ENCODE measurements at regions not wholly inside any gene's neighbourhood (a gene's known extent, or its start where the extent isn't known, plus 50 kb on each side); places are given as distances from the start of the nearest gene placed in this dataset.

DNA sequence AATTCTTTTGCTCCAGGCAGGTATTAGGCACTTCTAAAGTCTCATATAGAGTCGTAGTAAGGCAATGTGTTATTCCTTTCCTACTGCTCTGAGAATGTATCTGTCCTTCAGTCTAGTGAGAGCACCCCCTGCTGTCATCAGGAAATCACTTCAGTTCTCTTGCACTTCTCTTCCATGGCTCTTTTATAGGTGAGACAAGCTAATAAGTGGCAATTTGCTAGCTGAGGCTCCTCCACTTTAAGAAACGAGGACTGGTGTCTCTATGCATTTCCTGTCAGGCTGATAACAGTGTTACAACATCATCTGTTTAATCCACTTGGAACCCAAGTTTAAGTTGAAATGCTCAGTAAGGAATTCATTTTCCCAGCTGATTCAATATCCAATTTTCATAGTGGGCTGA is 350.6 kb downstream of the TFEC start:
- TF ChIP-seq, protein P1, sequence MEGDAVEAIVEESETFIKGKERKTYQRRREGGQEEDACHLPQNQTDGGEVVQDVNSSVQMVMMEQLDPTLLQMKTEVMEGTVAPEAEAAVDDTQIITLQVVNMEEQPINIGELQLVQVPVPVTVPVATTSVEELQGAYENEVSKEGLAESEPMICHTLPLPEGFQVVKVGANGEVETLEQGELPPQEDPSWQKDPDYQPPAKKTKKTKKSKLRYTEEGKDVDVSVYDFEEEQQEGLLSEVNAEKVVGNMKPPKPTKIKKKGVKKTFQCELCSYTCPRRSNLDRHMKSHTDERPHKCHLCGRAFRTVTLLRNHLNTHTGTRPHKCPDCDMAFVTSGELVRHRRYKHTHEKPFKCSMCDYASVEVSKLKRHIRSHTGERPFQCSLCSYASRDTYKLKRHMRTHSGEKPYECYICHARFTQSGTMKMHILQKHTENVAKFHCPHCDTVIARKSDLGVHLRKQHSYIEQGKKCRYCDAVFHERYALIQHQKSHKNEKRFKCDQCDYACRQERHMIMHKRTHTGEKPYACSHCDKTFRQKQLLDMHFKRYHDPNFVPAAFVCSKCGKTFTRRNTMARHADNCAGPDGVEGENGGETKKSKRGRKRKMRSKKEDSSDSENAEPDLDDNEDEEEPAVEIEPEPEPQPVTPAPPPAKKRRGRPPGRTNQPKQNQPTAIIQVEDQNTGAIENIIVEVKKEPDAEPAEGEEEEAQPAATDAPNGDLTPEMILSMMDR (conservative IDR thresholded peaks at IDR 0.05; ENCODE audit: low read depth, low read length): peak; percentile 72
- TF ChIP-seq EZH2 (IDR thresholded peaks at IDR 0.05; ENCODE audit: borderline replicate concordance, low read depth, low read length, poor library complexity, severe bottlenecking): no peak
- peak; percentile 92 for DNase-seq (ENCODE audit: low spot score)
- Histone ChIP-seq H3K36me3 (ENCODE audit: insufficient read depth, low read length, poor library complexity, severe bottlenecking) (no peaks in the 10 kb centered on the region), H3K27ac (ENCODE audit: low read depth, low read length, poor library complexity, severe bottlenecking) (no peak overlapping the region), H3K4me3 (ENCODE audit: low read depth, low read length, poor library complexity, severe bottlenecking) (no peak overlapping the region), H3K9me3 (ENCODE audit: low read depth, low read length, poor library complexity, severe bottlenecking) (no peaks in the 10 kb centered on the region), H3K4me1 (ENCODE audit: insufficient read depth, low read length, poor library complexity, severe bottlenecking) (peaks cover 34% of the 10 kb centered on the region), H3K27me3 (replicated peaks; ENCODE audit: insufficient read depth, low read depth, low read length, poor library complexity) (no peaks in the 10 kb centered on the region)
- intact Hi-C loops (cut with micrococcal nuclease; ENCODE audit: unreplicated experiment): loop anchor here (5.0 kb wide), 2 partner anchors 813 to 1598 kb away; no protein-coding TSS in a partner anchor
- POLR2A ChIA-PET (ENCODE audit: low non-redundant PET): interaction anchor here (0.5 kb wide), 1 partner anchor 818 kb away, joined by 3 read pairs; no protein-coding TSS in a partner anchor
- BruUV-seq (replicated peaks): no TSS peak
- CTCF ChIA-PET: interaction anchor here (1.0 kb wide), 1 partner anchor 171 kb away, joined by 4 read pairs; no protein-coding TSS in a partner anchor

DNA sequence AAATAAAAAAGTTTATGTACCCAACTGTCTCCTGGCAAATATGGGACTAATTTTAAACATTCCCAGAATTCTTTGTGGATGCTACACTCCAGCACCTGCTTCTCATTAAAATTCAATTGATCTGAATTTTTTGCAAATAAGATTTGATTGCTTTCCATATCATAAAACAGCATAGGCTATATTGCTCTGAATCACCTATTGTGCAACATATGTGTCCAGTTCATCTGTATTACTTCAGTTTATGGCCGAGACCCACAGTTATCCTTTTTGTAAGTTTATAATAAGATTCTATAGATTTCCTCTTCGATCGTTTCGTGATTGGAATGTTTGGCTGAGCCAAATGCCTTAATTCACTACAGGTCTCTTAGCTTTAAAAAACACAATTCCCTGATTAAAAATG is 351.1 kb downstream of the TFEC start:
- Histone ChIP-seq H3K27me3 (replicated peaks; ENCODE audit: insufficient read depth, low read depth, low read length, poor library complexity) (no peaks in the 10 kb centered on the region), H3K36me3 (ENCODE audit: insufficient read depth, low read length, poor library complexity, severe bottlenecking) (no peaks in the 10 kb centered on the region), H3K9me3 (ENCODE audit: low read depth, low read length, poor library complexity, severe bottlenecking) (no peaks in the 10 kb centered on the region), H3K27ac (ENCODE audit: low read depth, low read length, poor library complexity, severe bottlenecking) (no peak overlapping the region), H3K4me3 (ENCODE audit: low read depth, low read length, poor library complexity, severe bottlenecking) (no peak overlapping the region), H3K4me1 (ENCODE audit: insufficient read depth, low read length, poor library complexity, severe bottlenecking) (peaks cover 34% of the 10 kb centered on the region)
- TF ChIP-seq, protein P1 (conservative IDR thresholded peaks at IDR 0.05; ENCODE audit: low read depth, low read length): no peak
- no peak for TF ChIP-seq EZH2 (IDR thresholded peaks at IDR 0.05; ENCODE audit: borderline replicate concordance, low read depth, low read length, poor library complexity, severe bottlenecking)
- POLR2A ChIA-PET (ENCODE audit: low non-redundant PET): interaction anchor here (0.5 kb wide), 1 partner anchor 818 kb away, joined by 3 read pairs; no protein-coding TSS in a partner anchor
- CTCF ChIA-PET: interaction anchor here (1.0 kb wide), 1 partner anchor 172 kb away, joined by 4 read pairs; no protein-coding TSS in a partner anchor
- BruUV-seq (replicated peaks): no TSS peak
- DNase-seq (ENCODE audit: low spot score): no peak
- intact Hi-C loops (cut with micrococcal nuclease; ENCODE audit: unreplicated experiment): loop anchor here (5.0 kb wide), 1 partner anchor 812 kb away; no protein-coding TSS in a partner anchor

DNA sequence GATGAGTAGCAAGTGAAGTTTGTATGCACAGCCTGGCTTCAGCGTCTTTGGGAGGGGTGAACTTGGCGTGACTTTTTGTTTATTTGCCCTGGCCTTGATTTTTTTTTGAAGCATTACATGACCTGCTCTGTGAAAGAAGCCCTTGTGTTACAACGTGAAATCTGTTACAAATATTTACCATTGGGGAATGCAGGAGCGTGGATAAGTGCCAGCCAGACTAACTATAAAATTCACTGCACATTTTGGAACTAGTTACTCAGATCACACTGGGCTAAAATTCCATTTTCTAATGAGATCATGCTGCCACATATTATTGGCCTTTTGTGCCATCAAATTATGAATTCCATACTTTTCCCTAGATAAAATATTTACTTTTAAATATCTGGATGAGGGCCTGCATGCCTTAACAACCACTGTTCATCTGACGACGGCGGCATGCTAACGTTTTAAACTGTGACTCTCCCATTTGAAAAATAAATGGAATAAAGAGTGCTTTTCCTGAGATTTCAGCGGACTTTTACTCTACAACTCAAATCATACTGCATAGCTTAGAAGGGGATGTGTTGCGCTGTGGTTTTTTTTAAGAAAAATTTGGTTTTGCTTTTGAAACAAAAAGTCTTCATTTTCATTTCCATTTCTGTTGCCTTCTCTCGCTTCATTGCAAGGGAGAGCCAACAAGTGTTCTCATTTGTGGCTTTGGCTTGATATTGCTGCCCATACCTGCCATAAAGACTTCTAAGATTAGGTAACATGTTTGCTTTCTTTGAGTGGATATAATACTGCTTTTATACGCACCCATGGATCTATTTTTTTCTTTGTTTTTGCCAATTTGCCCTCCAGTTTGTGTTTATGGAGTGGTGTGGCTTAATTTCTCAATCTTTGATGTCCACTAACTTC is 352.2 kb downstream of the TFEC start:
- POLR2A ChIA-PET (ENCODE audit: low non-redundant PET): no interaction called here
- CTCF ChIA-PET: no interaction called here
- Histone ChIP-seq H3K27ac (ENCODE audit: low read depth, low read length, poor library complexity, severe bottlenecking) (no peak overlapping the region), H3K9me3 (ENCODE audit: low read depth, low read length, poor library complexity, severe bottlenecking) (no peaks in the 10 kb centered on the region), H3K36me3 (ENCODE audit: insufficient read depth, low read length, poor library complexity, severe bottlenecking) (no peaks in the 10 kb centered on the region), H3K4me3 (ENCODE audit: low read depth, low read length, poor library complexity, severe bottlenecking) (no peak overlapping the region), H3K27me3 (replicated peaks; ENCODE audit: insufficient read depth, low read depth, low read length, poor library complexity) (no peaks in the 10 kb centered on the region), H3K4me1 (ENCODE audit: insufficient read depth, low read length, poor library complexity, severe bottlenecking) (peaks cover 34% of the 10 kb centered on the region)
- BruUV-seq (replicated peaks): no TSS peak
- no peak for DNase-seq (ENCODE audit: low spot score)
- TF ChIP-seq, protein P1 (conservative IDR thresholded peaks at IDR 0.05; ENCODE audit: low read depth, low read length): no peak
- TF ChIP-seq EZH2 (IDR thresholded peaks at IDR 0.05; ENCODE audit: borderline replicate concordance, low read depth, low read length, poor library complexity, severe bottlenecking): no peak
- intact Hi-C loops (cut with micrococcal nuclease; ENCODE audit: unreplicated experiment): loop anchor here (5.0 kb wide), 1 partner anchor 811 kb away; no protein-coding TSS in a partner anchor

Measured in A673 (cell line).